ENCODE measurements at regions not wholly inside any gene's neighbourhood (a gene's known extent, or its start where the extent isn't known, plus 50 kb on each side); places are given as distances from the start of the nearest gene placed in this dataset.
"Not testable (repeated sequence)": the region's sequence is repeated elsewhere in the genome, so short reads cannot be mapped to it uniquely, and the experiment has no call there.

GRCh38 chr6:167226383-167226685 is 64.8 kb upstream of the UNC93A start:
- no peak for ATAC-seq
- no peak for DNase-seq
- intact Hi-C loops (cut with DNase I): loop anchor here in 1 of 2 donors (10.0 kb wide), 1 partner anchor 58 kb away; no protein-coding TSS in a partner anchor

GRCh38 chr6:167226791-167227190 is 64.3 kb upstream of the UNC93A start:
- intact Hi-C loops (cut with DNase I): loop anchor here in 1 of 2 donors (10.0 kb wide), 1 partner anchor 58 kb away; no protein-coding TSS in a partner anchor
- DNase-seq (no peak), ATAC-seq (no peak)

- DNase-seq (no peak), ATAC-seq (no peak)
- intact Hi-C loops (cut with DNase I): loop anchor here in 1 of 2 donors (10.0 kb wide), 1 partner anchor 57 kb away; no protein-coding TSS in a partner anchor
These were observed 63.1 kb upstream of the UNC93A start for GRCh38 chr6:167227984-167228383.

- intact Hi-C loops (cut with DNase I): loop anchor here in 1 of 2 donors (10.0 kb wide), 1 partner anchor 55 kb away; no protein-coding TSS in a partner anchor
- no peak for DNase-seq
- no peak for ATAC-seq
These were observed 61.5 kb upstream of the UNC93A start for GRCh38 chr6:167229586-167229985.

- intact Hi-C loops (cut with DNase I): no loop called here
- DNase-seq (no peak), ATAC-seq (no peak)
These were observed 60.8 kb upstream of the UNC93A start for GRCh38 chr6:167230288-167230687.

GRCh38 chr6:167232356-167232755 is 58.8 kb upstream of the UNC93A start:
- no peak for DNase-seq
- ATAC-seq: no peak
- intact Hi-C loops (cut with DNase I): no loop called here

- intact Hi-C loops (cut with DNase I): no loop called here
- ATAC-seq (no peak), DNase-seq (no peak)
These were observed 57.6 kb upstream of the UNC93A start for GRCh38 chr6:167233490-167233889.

GRCh38 chr6:167234576-167234975 is 56.5 kb upstream of the UNC93A start:
- DNase-seq; ATAC-seq; intact Hi-C loops (cut with DNase I): not testable (repeated sequence)

GRCh38 chr6:167235005-167235404 is 56.1 kb upstream of the UNC93A start:
- ATAC-seq (no peak), DNase-seq (no peak)
- intact Hi-C loops (cut with DNase I): no loop called here

- no peak for DNase-seq
- intact Hi-C loops (cut with DNase I): no loop called here
- ATAC-seq: no peak
These were observed 55.5 kb upstream of the UNC93A start for GRCh38 chr6:167235421-167236238.

- intact Hi-C loops (cut with DNase I): no loop called here
- no peak for ATAC-seq
- DNase-seq: no peak
These were observed 54.9 kb upstream of the UNC93A start for GRCh38 chr6:167236239-167236571.

GRCh38 chr6:167237438-167238145 is 53.5 kb upstream of the UNC93A start:
- DNase-seq (no peak), ATAC-seq (no peak)
- intact Hi-C loops (cut with DNase I): no loop called here

GRCh38 chr6:167238146-167238693 is 52.9 kb upstream of the UNC93A start:
- intact Hi-C loops (cut with DNase I): no loop called here
- no peak for ATAC-seq
- DNase-seq: no peak

GRCh38 chr6:167238694-167239467 is 52.2 kb upstream of the UNC93A start:
- intact Hi-C loops (cut with DNase I): no loop called here
- DNase-seq (no peak), ATAC-seq (no peak)

GRCh38 chr6:167239470-167239869 is 51.6 kb upstream of the UNC93A start:
- DNase-seq; intact Hi-C loops (cut with DNase I); ATAC-seq: not testable (repeated sequence)

- DNase-seq (no peak), ATAC-seq (no peak)
- intact Hi-C loops (cut with DNase I): no loop called here
These were observed 51.0 kb upstream of the UNC93A start for GRCh38 chr6:167240034-167240541.

Measured in left cardiac atrium (tissue), 4 donors.